HG03108 (cell line): ENCODE measurements at regions not wholly inside any gene's neighbourhood (a gene's known extent, or its start where the extent isn't known, plus 50 kb on each side); places are given as distances from the start of the nearest gene placed in this dataset.

Source experiments
- ATAC-seq: cut with Tn5 transposase; IDR thresholded peaks from one replicate; pipeline ENCODE4 v1.9.1; 2021; ENCODE audit warnings: moderate library complexity; ENCODE audit not compliant: unreplicated experiment

GRCh38 chr18:27411013-27411412, 225.9 kb upstream of the CHST9 start:
- ATAC-seq = no peak

- no peak for ATAC-seq
Observed at GRCh38 chr18:27404855-27405254, 219.7 kb upstream of the CHST9 start.

GRCh38 chr18:27400001-27400400, 214.9 kb upstream of the CHST9 start:
- ATAC-seq = no peak

DNA sequence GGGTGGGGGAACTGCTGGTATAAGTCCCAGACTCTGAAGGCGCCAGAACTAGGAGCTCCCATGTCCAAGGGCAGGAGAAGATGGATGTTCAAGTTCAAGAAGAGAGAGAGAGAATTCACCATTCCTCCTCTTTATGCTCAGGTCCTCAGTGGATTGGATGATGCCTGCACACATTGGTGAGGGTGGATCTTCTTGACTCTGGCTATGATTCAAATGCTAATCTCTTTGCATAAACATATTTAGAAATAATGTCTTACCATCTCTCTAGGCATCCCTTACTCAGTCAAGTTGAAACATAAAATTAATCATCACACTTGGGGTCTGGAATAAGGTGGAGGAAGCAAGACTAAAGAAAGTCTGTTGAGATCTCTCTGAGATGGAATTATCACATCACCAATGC, 210.6 kb upstream of the CHST9 start:
- ATAC-seq = no peak

GRCh38 chr18:27394687-27395086, 209.6 kb upstream of the CHST9 start:
- ATAC-seq = no peak

DNA sequence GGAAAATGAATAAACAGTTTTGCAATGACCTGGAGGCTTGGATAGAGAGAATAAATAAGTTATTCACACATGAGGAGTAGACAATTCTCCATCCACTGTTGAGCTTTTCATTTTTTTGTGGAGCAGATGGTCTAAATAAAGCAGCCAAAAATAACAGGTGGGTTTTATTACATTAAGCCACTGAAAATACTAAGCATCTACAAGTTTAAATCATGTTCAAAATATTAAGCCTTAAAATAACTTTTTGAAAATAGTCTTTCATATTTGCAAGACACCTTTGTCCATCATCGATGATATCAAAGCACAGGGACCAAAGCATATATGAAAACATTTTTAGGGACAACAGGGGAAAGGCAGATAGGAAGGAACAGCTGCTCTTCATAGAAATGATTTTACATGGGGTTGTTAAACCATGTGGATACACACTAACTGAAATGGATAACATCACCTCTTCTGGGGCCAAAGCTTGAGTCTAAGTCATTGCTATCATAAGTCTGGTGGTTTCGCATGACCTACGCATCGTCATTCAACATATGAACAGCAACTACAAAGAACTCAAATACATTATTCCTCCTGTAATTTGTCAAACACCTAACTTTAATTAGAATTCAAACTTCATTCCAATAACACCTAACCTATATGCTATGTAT, 197.6 kb upstream of the CHST9 start:
- no peak for ATAC-seq

DNA sequence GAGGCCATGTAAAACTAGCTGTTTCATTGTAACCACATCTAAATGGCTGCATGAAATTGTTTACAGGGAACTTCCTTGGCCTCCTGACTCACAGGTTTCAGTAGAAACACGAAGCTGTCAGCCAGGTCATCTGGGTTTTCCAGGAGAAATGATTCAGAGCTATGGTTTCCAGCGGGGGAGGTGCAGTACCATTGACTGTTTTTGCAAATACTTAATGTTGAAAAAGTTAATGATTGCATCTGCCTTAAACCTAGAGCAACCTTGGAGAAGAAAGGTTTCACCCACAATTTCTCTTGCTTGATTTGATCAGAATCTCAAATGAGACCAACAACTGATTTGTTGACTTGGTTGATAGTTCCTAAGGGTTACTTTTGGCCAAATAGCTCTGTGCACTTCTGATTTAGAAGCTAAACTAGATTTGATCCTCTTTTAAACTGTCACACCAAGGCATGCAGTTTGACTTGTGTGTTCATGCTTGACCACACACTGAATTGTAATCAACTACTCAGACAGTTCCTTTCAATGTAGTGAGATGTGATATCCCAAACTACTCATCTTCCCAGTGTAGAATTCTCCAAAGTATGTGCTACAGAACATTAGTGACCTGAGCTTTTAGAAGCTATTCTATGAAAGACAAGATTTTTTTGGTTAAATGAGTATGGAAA, 193.5 kb upstream of the CHST9 start:
- ATAC-seq = no peak

GRCh38 chr18:27377251-27377650, 192.1 kb upstream of the CHST9 start:
- ATAC-seq = no peak

DNA sequence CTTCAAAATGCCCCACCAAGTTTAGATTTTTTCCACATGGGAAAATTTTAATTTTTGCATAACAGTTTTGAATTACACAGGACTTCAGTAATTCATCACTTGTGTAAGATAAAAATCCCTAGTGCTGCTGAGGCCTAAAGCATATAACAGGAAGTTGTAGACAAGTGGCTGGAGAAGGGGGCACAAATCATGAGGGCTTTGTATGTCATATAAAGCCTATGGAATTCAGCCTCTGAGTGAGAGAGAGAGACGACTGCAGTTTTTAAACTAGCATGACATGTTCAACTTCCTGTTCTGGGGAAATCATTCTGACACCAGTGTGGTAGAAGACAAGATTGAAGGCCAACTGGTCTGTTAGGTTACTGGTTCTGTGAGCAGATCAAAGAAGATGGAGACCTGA, 187.3 kb upstream of the CHST9 start:
- ATAC-seq = no peak

DNA sequence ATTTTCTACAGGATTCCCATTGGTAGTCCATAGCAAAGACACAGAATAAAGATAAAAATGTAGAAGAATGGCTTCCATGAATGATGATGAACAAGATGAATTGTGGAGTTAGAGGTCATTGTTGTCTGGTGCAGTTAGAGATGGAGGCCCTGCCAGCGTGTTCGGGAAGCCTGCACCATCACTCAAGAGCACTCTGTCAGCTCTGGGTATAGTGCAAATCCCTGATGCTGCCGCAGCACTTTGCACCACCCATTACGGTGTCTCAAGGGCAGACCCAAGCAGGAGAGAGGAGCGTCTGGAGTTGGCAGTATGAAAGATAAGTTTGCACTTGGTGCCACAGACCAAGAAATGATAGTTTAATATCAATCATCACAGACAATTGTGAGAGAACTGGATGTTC, 181.6 kb upstream of the CHST9 start:
- no peak for ATAC-seq

DNA sequence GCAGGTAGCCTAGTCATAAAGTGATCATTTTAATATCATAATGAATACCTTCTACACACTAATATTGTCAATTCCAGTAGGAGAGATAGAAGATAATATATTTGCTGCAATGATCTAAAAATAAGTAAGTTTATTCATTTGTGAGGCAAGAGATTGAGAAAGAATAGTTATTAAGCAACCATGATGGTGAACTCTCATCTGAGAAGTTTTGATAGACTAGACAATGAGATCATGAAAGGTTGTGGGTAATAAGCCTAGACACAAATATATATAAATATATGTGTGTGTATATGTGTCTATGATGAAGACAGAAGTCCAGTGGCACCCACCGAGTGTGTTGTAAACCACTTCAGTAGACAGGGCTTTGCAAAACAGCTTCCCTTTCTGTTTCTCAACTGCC, 181.0 kb upstream of the CHST9 start:
- ATAC-seq = no peak

DNA sequence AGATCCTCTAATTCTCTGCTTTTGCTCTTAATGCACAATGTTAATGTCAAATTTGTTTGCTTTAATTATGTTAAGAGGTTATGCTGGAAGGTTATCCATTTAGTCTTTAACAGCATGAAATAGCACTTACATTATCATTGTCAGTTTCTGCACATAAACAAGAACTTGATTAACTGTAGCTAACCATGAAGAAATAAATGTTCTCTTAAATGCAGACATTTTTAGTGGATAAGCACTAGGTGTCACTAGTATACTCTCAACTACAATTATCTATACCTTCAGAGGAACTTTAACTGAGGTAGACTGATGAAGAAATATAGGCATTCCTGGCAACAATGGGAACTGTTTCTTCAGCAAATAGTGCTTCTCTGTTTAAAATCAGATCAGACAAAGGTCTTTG, 178.8 kb upstream of the CHST9 start:
- ATAC-seq = no peak

GRCh38 chr18:27361477-27361876, 176.4 kb upstream of the CHST9 start:
- no peak for ATAC-seq

GRCh38 chr18:27355308-27355707, 170.2 kb upstream of the CHST9 start:
- no peak for ATAC-seq

DNA sequence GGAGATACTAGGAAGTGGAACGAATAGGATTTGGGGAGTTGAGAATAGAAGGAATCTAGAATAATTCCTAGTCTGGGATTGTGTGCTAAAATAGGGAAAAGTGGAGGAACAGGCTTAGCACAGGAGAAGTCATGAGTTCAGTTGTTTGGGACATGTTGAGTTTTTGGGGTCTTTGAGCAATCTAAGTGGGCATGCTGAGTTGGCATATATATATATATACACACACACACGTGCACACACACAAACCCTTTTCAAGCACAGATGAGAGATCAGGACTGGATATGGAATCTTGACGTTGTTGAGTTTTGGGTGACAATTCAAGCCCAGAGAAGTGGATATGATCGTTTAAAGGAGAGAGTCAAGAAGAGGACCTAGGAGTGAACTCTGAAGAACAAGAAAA, 168.2 kb upstream of the CHST9 start:
- ATAC-seq = no peak

GRCh38 chr18:27349284-27349882, 164.3 kb upstream of the CHST9 start:
- no peak for ATAC-seq

- ATAC-seq = no peak
Observed at GRCh38 chr18:27331606-27332005, 146.5 kb upstream of the CHST9 start.

GRCh38 chr18:27314996-27315395, 129.9 kb upstream of the CHST9 start:
- no peak for ATAC-seq

- no peak for ATAC-seq
Observed at GRCh38 chr18:27313678-27314077, 128.6 kb upstream of the CHST9 start.

GRCh38 chr18:27312853-27313252, 127.7 kb upstream of the CHST9 start:
- ATAC-seq = no peak

DNA sequence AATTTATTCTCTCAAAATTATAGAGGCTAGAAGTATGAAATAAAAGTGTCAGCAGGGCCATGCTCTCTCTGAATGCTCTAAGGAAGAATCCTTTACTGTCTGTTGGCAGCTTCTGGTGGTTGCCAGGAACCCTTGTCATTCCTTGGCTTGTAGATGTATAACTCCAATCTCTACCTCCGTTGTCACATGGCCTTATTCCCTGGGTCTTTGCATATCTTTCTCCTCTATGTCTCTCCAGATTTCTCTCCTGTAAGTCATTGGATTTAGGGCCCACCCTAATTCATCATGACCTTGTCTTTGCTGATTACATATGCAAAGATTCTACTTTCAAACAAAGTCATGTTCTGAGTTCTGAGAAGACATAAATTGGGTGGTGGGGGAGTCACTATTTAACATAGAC, 127.0 kb upstream of the CHST9 start:
- ATAC-seq = no peak

DNA sequence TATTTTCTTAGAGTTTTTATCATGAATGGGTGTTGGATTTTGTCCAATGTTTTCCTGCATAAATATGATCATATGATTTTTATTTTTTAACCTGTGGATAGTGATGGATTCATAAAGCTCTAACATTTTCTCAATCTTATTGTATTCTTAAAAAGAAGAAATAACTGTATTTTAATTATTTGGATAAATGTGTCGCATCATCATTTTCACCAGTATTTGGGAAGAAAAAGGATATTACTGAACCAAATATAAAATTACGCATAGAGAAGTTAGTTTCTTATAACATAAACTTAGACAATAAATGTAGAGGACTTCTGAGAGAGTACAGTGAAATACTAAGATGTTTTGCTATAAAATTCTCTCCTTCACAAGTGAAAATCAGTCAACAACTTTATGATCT, 126.0 kb upstream of the CHST9 start:
- no peak for ATAC-seq
